ENCODE measurements at regions not wholly inside any gene's neighbourhood (a gene's known extent, or its start where the extent isn't known, plus 50 kb on each side); places are given as distances from the start of the nearest gene placed in this dataset.

DNA sequence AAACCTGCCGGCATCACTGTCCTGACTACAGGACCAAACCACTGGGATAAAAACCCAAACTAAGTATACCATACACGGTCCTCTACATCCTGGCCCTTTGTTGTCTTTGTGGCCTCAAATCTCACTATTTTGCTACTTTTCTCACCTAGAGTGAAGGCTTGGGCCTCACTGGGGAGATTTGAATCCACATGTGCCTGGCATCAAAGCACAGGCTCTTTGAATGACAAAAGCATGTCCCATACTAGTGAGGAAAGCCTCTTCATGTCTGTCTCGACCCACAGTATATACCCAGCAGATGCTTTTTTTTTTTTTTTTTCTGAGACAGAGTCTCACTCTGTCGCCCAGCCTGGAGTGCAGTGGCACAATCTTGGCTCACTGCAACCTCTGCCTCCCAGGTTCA is 72.5 kb upstream of the DRD2 start:
- no peak for FAIRE-seq

DNA sequence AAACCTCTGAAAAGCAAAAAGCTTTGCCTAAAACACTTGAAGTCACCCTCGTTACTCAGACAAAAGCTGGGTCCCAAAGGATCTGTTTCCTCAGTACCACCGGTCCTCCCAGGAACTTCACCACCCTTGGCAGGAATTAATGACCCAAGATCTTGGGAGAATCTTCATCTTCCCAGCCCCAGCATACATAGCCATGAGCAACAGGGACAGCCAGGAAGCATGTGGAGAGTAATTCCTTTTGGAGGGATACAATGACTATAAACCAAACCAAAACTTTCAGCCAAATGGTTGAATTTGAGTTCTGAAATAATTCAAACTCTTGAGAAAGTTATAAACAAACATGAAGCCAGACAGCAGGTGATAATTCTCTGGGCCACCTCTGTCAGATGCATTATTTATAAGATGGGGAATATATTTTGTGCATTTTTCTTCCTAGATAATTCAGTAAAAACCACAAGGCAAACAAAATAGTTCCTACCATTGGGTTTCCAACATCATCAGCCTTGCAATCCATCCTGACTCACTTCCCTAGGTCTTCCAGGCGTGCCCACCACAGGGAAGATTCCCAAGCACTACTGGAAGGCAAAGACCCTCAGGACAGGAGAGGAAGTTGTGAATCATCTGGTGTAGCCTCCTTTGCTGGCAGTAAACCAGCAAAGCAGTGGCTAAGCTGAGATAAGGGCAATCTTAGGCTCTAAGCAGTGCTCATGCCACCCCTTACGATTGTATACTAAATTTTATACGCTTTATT is 71.7 kb upstream of the DRD2 start:
- Histone ChIP-seq H3K27me3 (peaks cover 0 to 5% (median 0%) of the 10 kb centered on the region in 4 donors), H3K9me3 (no peaks in the 10 kb centered on the region), H3K27ac (no peak overlapping the region), H3K4me1 (no peaks in the 10 kb centered on the region), H3K4me3 (no peak overlapping the region), H3K36me3 (no peaks in the 10 kb centered on the region)
- FAIRE-seq = no peak
- no peak for DNase-seq
- intact Hi-C loops (cut with DNase I) = no loop called here
- no peak for ATAC-seq
- 57 to 65% methylated on average over 5 of the region's 5 CpGs for WGBS, 2 donors
- TF ChIP-seq, protein P1, sequence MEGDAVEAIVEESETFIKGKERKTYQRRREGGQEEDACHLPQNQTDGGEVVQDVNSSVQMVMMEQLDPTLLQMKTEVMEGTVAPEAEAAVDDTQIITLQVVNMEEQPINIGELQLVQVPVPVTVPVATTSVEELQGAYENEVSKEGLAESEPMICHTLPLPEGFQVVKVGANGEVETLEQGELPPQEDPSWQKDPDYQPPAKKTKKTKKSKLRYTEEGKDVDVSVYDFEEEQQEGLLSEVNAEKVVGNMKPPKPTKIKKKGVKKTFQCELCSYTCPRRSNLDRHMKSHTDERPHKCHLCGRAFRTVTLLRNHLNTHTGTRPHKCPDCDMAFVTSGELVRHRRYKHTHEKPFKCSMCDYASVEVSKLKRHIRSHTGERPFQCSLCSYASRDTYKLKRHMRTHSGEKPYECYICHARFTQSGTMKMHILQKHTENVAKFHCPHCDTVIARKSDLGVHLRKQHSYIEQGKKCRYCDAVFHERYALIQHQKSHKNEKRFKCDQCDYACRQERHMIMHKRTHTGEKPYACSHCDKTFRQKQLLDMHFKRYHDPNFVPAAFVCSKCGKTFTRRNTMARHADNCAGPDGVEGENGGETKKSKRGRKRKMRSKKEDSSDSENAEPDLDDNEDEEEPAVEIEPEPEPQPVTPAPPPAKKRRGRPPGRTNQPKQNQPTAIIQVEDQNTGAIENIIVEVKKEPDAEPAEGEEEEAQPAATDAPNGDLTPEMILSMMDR (IDR thresholded peaks at IDR 0.05) = no peak

More for the DNA sequence above, 72.5 kb upstream of the DRD2 start:
- Histone ChIP-seq H3K9me3 (no peaks in the 10 kb centered on the region), H3K4me1 (no peaks in the 10 kb centered on the region), H3K27ac (no peak overlapping the region), H3K36me3 (no peaks in the 10 kb centered on the region), H3K27me3 (peaks cover 0 to 5% (median 0%) of the 10 kb centered on the region in 4 donors), H3K4me3 (no peak overlapping the region)
- ATAC-seq (no peak), DNase-seq (no peak)
- intact Hi-C loops (cut with DNase I) = no loop called here
- WGBS, 2 donors = 50 to 72% methylated on average over 4 of the region's 4 CpGs
- TF ChIP-seq, protein P1 (IDR thresholded peaks at IDR 0.05) = no peak

DNA sequence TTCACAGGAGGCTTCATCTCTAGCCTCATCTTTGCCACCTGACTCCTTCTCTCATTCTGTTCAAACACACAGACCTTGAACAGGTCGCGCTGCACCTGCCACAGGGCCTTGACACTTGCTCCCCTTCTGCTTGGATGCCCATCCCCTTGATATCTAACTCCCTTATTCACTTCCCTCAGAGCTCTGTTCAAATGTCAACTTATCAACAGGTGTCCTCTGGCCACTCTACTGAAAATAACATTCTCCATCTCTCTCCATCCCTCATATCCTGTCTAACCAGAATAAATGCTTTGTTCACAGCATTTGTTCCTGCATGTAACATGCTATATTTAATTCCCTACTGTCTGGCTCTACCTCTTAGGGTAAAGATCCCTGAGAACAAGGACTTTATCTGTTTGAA is 67.2 kb upstream of the DRD2 start:
- H3K27me3 ChIP-seq = no peaks in the 10 kb centered on the region
- no peaks in the 10 kb centered on the region for H3K4me1 ChIP-seq
- DNase-seq = no peak
- TF ChIP-seq, protein P1 (IDR thresholded peaks at IDR 0.05) = no peak
- no peak for ATAC-seq
- intact Hi-C loops (cut with DNase I) = no loop called here
- no peak overlapping the region for H3K4me3 ChIP-seq
- no peak for FAIRE-seq
- no peaks in the 10 kb centered on the region for H3K9me3 ChIP-seq
- 64 to 74% methylated on average over 2 of the region's 2 CpGs for WGBS, 2 donors
- H3K27ac ChIP-seq = no peak overlapping the region
- H3K36me3 ChIP-seq = no peaks in the 10 kb centered on the region

DNA sequence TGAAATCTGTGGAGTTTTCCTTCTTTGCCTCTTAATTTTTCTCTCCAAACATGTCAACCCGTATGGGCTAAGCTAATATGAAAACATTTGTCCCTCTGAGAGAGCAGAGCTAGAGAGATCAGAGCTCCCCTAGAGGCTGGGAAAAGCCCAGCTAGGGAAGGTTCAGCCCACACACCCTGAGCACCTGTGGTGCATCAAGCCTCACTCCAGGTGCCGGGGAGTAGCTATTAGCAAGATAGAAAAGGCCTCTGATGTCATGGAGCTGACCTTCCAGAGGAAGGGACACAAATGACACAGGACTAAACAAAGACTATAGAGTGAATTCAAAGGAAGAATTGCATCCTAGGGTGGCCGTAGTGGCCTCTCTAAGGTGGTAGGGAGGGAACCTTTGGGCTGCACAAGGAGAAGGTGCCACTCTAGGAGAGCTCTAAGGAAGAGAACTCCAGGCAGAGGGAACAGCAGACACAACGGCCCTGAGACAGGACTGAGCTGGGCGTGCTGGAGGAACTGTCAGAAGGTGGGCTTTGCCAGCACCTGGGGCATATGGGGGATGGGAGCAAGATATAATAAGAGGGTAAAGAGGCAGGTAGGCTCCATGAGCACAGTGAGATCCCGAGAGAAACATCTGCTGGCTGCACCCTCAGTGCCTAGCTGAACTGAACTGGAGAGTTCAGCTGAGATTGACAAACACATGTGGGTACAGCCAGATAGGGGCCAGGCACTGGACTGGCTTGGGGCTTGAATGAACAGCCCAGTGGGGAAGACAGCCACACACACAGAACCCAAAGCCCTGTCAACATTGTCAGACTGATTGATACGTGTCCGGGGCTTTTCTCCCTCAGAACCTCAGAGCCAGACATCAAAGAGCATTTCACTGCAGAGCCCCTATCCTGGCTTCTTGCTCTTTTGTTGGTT is 65.5 kb upstream of the DRD2 start:
- ATAC-seq (no peak), DNase-seq (no peak), FAIRE-seq (no peak)
- WGBS, 2 donors = 61 to 62% methylated on average over 8 of the region's 8 CpGs
- Histone ChIP-seq H3K27me3 (no peaks in the 10 kb centered on the region), H3K36me3 (no peaks in the 10 kb centered on the region), H3K9me3 (no peaks in the 10 kb centered on the region), H3K4me1 (no peaks in the 10 kb centered on the region), H3K27ac (no peak overlapping the region), H3K4me3 (no peak overlapping the region)
- TF ChIP-seq, protein P1 (IDR thresholded peaks at IDR 0.05) = no peak
- intact Hi-C loops (cut with DNase I) = no loop called here
